Fibroblast of mammary gland (primary cell): ENCODE measurements at regions not wholly inside any gene's neighbourhood (a gene's known extent, or its start where the extent isn't known, plus 50 kb on each side); places are given as distances from the start of the nearest gene placed in this dataset.

ENCODE experiments used
- DNase-seq: peaks from one replicate; pipeline ENCODE4 v3.0.0-alpha.2; 2010; ENCODE audit warnings: low read depth
- H3K4me3 ChIP-seq: 2 replicates; pipeline ENCODE4 v1.5.1; 2011; ENCODE audit warnings: low read depth, mild to moderate bottlenecking, low read length, moderate library complexity; ENCODE audit not compliant: control insufficient read depth
- CTCF ChIP-seq: conservative IDR thresholded peaks from 2 replicates; pipeline ENCODE4 v1.5.1; 2011; ENCODE audit warnings: low read depth, low read length, inconsistent platforms; ENCODE audit not compliant: control insufficient read depth, insufficient read depth

- no peak overlapping the region for H3K4me3 ChIP-seq
- no peak for DNase-seq
- TF ChIP-seq CTCF: no peak
These were observed 65.2 kb upstream of the SYPL1 start for GRCh38 chr7:106177300-106177690.

GRCh38 chr7:106176414-106177299, 64.5 kb upstream of the SYPL1 start:
- DNase-seq: peak; percentile 70
- peak; percentile 94 for TF ChIP-seq CTCF
- H3K4me3 ChIP-seq: no peak overlapping the region

- no peak for DNase-seq
- TF ChIP-seq CTCF: no peak
- H3K4me3 ChIP-seq: no peak overlapping the region
These were observed 63.4 kb upstream of the SYPL1 start for GRCh38 chr7:106175507-106175906.

GRCh38 chr7:106170651-106171050, 58.5 kb upstream of the SYPL1 start:
- DNase-seq: no peak
- no peak overlapping the region for H3K4me3 ChIP-seq
- TF ChIP-seq CTCF: no peak

GRCh38 chr7:106169821-106170610, 57.9 kb upstream of the SYPL1 start:
- no peak for DNase-seq
- no peak for TF ChIP-seq CTCF
- H3K4me3 ChIP-seq: no peak overlapping the region

GRCh38 chr7:106167439-106168136, 55.5 kb upstream of the SYPL1 start:
- peak; percentile 36 for DNase-seq
- no peak overlapping the region for H3K4me3 ChIP-seq
- no peak for TF ChIP-seq CTCF
